ENCODE measurements at regions not wholly inside any gene's neighbourhood (a gene's known extent, or its start where the extent isn't known, plus 50 kb on each side); places are given as distances from the start of the nearest gene placed in this dataset.

DNA sequence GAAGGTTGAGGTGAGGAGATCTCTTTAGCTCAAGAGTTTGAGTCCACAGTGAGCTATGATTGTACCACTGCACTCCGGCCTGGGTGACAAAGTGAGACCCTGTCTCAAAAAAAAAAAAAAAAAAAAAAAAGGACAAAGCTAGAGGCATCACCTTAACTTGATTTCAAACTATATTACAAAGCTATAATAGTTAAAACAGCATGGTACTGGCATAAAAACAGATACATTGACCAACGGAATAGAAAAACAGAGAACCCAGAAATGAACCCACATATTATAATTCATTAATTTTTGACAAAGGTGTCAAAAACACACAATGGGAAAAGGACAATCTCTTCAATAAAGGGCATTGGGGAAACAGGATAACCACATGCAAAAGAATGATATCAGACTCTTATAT, 50.8 kb upstream of the MBOAT1 start:
- in situ Hi-C loops (cut with HindIII; ENCODE audit: low sequenced_read_pairs), result no loop called here

DNA sequence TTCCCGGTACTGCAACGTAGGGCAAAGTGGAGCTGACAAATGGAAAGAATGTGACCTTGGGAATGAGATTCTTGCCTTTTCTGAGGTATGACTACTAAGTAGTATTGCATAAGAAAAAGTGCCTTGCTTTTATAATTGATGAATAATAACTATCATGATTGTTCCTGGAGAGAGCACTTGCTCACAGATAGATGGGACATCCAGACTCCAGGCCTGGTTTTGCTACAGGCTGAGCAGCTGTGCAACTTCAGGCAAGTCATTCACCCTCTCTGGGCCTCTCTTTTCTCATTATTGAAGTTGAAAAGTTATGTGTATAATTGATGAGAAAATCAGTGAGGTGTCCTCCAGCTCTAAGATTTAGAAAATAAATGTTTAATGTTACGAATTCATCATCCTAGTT, 53.6 kb upstream of the MBOAT1 start:
- in situ Hi-C loops (cut with HindIII; ENCODE audit: low sequenced_read_pairs), result no loop called here

DNA sequence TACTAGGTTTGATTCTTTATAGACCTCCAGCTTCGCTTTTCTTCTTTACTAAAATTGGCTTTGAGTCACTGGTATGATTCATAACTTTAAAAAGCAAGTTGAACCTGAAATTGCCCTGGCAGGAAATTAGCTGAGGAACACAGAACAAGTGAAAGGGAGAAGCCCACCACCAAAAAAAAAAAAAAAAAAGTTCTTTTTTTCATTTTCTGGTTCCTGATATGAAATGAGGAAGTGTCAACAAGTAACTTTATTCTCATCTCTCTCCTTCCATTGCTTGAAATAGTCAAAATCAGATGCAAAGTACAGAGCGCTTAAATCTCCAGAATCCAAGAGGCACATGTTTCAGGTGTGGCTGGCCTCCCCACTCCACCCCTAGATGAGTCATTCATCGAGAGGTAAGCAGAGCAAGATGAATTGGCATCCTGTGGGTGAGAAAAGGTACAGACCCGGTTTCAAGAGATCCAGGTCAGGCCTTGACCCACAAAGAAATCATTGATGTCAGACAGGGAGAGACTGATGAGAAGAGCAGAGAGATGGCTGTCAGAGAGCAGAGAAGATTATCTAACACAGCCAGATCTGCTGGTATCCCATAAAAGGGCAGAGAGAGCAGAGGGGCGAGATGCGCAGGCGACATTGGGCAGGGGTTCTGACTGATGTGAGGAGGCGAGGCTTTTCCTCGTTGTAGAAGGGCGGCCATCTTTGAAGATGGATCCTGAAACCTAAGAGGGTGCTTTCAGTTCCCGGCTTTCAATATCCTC, 54.8 kb upstream of the MBOAT1 start:
- in situ Hi-C loops (cut with HindIII; ENCODE audit: low sequenced_read_pairs), result no loop called here

DNA sequence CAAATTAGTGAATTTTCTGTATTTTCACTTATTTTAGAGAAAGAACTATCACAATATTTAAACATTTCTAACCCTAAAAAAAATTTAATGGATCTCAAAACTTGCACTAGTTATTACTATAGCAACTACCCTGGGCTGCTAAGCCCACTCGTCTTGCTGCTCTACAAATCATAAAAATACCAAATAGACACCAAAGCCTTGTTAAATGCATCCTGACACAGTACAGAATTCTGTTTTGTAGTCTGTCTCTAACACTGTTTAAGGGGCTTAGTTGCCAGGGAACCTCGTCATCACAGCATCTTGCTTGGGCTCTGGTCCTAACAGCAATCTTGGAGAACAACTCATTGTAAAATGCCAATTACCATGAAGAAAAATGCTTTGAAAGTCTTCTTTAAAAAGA, 56.9 kb upstream of the MBOAT1 start:
- in situ Hi-C loops (cut with HindIII; ENCODE audit: low sequenced_read_pairs), result no loop called here

DNA sequence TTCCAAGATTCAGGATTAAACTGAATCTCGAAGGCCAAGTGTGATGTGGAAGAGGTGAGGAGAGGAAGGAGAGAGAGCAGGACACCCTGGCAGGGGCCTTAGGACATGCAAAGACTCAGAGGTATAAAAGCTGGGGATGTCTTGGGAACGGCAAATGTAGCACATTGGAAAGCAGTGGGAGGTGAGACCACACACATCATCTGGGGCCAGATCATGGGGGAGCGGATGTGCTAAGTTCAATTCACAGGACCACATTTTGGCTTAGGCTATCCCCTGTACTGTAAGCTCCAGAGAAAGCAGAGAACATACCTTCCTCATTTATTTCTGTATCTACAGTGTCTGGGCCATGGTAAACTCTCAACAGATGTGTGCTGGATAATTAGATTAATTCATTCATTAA, 59.5 kb upstream of the MBOAT1 start:
- in situ Hi-C loops (cut with HindIII; ENCODE audit: low sequenced_read_pairs), result no loop called here

DNA sequence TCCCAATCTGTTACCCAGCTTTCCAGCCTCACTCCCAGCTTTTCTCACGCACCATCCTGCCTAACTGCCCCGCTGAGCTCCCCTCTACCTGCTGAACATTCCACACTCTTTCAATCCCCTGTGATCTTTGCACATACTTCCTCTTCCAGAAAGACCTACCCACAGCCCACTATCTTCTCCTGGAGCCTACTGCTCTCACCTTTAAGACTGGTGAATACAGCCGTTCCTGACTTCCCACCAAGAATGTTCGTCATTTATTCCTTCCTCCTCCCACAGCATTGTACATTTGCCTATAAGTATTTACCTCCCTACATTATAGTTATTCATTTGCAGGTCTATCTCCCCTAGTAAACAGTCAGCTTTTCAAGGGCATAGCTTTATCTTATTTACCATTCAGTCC, 61.9 kb upstream of the MBOAT1 start:
- in situ Hi-C loops (cut with HindIII; ENCODE audit: low sequenced_read_pairs), result no loop called here

DNA sequence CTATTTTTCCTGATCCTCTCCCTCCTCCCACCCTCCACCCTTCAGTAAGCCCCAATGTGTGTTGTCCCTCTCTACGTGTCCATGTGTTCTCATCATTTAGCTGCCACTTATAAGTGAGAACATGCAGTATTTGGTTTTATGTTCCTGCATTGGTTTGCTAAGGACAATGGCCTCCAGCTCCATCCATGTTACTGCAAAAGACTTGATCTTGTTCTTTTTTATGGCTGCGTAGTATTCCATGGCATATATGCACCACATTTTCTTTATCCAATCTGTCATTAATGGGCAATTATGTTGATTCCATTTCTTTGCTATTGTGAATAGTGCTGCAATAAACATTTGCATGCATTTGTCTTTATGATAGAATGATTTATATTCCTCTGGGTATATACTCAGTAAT, 63.6 kb upstream of the MBOAT1 start:
- in situ Hi-C loops (cut with HindIII; ENCODE audit: low sequenced_read_pairs), result loop anchor here (5.0 kb wide), 1 partner anchor 36 kb away; no protein-coding TSS in a partner anchor

DNA sequence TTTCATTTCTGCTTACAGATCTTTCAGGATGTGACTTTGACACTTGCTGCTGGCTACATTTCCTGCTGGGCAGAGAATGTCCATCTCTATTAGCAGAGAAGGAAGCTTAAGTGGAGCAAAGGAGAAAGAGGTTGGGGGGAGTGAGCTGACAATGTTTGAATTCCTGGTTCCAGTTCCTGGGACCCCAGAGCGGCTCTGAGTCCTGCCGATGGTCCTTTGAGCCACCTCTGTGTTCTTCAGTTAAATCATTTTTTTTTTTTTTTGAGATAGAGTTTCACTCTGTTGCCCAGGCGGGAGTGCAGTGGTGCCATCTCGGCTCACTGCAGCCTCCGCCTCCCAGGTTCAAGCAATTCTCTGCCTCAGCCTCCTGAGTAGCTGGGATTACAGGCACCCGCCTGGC, 65.5 kb upstream of the MBOAT1 start:
- in situ Hi-C loops (cut with HindIII; ENCODE audit: low sequenced_read_pairs), result loop anchor here (5.0 kb wide), 1 partner anchor 35 kb away; no protein-coding TSS in a partner anchor

DNA sequence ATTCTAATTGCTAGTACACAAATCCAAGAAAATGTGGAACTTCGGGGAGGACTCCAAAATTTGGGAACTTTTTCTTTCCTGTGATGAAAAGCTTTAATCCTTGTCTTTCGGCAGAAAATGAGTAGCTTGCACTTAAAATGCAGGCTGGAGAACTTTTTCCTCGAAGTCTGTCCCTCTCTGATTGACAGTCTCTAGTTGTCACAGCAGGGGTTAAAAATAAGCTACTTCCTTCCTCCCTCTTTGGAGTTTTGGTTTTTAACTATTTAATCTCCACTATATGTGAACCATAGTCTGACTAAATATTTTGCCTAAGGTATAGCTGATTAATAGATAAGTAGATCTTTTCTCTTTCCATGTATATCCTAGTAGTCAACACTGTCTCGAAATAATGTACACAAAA, 66.8 kb upstream of the MBOAT1 start:
- in situ Hi-C loops (cut with HindIII; ENCODE audit: low sequenced_read_pairs), result loop anchor here (5.0 kb wide), 1 partner anchor 33 kb away; no protein-coding TSS in a partner anchor

DNA sequence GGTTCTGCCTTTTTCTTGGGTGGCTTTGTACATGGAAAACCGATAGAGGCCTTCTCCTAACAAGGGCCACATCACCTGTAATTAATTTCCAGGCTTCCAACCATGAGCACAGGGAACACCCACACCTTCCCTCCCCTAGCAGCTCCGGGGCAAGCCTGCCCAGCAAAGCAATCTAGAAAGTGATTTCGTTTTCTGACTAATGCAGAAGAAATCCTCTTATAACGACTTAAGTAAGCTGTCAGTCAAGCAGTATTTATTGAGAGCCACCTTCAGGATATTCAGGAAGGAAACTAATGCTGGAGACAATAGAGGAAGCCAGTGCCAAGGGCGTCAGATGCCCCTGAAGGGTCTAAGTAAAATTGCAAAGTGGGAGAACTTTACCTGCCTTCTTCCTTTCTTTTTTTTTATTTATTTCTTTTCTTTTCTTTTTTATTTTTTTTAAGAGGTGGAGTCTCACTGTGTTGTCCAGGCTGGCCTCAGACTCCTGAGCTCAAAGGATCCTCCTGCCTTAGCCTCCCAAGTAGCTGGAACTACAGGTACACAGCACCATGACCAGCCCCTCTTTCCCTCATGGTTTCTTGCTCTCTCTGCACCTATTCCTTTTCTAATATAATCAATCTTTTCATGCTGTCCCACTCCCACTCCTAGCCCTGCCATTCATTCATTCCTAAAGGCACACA, 67.5 kb upstream of the MBOAT1 start:
- in situ Hi-C loops (cut with HindIII; ENCODE audit: low sequenced_read_pairs), result loop anchor here (5.0 kb wide), 1 partner anchor 33 kb away; no protein-coding TSS in a partner anchor

DNA sequence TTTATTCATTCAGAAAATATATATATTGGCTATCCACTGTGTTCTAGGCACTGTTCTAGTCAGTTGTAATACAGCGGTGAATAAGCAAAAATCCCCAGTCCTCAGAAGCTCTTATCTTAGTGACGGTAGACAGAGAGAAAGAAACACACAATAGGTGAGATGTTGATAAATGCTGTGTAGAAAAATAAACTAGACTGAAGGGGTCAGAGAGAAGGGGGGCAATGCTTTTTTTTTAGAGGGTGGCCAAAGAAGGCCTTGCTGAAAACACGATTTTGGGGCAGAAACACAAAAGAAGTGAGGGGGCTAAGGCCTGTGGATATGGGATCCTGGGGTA, 68.0 kb upstream of the MBOAT1 start:
- in situ Hi-C loops (cut with HindIII; ENCODE audit: low sequenced_read_pairs), result no loop called here

DNA sequence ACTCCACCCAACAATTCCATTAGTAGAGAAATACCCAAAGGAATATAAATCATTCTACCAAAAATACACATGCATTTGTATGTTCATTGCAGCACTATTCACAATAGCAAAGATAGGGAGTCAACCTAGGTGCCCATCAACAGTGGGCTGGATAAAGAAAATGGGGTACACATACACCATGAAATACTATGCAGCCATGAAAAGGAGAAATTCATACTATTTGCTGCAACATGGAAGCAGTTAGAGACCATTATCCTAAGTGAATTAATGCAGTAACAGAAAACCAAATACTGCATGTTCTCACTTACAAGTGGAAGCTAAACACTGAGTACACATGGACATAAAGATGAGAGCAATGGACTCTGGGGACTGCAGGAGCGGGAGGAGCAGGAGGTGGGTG, 72.4 kb upstream of the MBOAT1 start:
- in situ Hi-C loops (cut with HindIII; ENCODE audit: low sequenced_read_pairs), result no loop called here

DNA sequence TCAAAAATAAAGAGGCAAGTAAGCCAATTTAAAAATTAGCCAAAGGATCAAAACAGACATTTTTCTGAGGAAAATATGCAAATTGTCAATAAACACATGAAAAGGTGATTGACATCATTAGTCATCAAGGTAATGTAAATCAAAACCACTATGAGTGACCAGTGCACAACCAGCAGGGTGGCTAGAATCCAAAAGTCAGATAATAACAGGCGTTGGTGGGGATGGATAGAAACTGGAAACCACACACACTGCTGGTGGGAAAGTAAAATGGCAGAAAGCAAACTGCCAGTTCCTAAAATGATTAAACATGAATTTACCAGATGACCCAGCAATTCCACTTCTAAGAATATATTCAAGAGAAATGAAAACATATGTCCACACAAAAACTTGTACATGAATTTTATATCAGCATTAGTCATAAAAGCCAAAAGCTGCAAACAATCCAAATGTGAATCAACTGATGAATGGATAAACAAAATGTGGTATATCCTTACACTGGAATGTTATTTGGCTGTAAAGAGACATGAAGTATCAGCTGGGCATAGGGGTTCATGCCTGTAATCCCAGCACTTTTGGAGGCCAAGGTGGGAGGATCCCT, 74.8 kb upstream of the MBOAT1 start:
- in situ Hi-C loops (cut with HindIII; ENCODE audit: low sequenced_read_pairs), result no loop called here

DNA sequence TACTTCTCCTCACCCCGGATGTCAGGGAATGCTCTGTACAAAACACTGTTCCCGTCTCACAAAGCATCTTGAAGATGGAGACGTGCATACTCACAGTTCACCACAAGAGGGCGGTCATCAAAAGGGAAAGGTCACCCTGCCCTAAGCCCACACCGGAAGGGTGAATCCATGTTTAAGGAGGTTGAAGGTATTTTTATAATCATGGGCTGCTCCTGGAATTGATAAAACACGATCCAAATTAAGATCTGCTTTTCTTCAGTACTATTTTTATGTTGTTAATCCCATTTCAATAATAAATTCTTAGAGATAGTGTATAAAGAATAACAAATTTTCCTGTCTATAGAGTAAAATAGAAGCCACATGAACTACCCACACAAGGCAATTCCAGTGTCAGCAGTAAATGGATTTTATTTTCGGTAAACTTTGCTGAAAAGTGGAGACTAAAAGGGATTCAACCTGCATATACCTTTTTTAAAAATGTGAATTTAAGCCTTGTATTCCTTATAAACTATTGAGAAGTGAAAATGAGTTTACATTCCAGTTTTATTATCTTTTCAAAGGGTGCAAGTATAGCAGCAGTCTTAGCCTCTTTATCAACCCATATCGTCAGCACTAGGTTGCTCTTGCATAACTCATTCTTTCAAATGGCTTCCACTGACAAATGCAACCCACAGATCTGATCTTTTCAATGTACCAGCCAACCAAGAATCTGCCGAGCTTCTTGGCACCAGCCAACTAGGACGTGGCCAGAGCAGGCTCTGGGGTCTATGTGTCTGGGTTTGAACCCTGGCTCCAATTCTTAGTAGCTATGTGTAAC, 79.7 kb upstream of the MBOAT1 start:
- in situ Hi-C loops (cut with HindIII; ENCODE audit: low sequenced_read_pairs), result no loop called here

DNA sequence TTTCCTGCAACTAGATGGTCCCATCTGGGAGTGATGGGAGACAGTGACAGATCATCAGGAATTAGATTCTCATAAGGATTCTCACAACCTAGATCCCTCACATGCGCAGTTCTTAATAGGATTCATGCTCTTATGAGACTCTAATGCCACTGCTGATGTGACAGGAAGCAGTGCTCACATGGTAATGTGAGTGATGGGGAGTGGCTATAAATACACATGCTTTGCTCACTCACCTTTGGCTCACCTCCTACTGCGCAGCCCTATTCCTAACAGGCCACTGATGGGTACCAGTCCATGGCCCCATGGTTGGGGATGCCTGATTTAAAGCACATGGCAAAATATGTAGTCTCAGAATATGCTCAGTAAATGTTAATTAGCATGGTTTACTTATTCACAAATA, 80.6 kb upstream of the MBOAT1 start:
- in situ Hi-C loops (cut with HindIII; ENCODE audit: low sequenced_read_pairs), result no loop called here

DNA sequence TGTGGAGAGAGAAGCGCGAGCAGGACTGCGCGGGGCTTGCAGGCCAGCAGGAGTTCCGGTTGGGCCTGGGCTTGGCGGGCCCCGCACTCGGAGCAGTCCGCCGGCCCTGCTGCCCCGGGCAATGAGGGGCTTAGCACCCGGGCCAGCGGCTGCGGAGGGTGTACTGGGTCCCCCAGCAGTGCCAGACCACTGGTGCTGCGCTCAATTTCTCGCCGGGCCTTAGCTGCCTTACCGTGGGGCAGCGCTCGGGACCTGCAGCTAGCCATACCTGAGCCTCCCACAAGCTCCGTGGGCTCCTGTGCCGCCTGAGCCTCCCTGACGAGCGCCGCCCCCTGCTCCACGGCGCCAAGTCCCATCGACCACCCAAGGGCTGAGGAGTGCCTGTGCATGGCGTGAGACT, 89.0 kb upstream of the MBOAT1 start:
- in situ Hi-C loops (cut with HindIII; ENCODE audit: low sequenced_read_pairs), result no loop called here

DNA sequence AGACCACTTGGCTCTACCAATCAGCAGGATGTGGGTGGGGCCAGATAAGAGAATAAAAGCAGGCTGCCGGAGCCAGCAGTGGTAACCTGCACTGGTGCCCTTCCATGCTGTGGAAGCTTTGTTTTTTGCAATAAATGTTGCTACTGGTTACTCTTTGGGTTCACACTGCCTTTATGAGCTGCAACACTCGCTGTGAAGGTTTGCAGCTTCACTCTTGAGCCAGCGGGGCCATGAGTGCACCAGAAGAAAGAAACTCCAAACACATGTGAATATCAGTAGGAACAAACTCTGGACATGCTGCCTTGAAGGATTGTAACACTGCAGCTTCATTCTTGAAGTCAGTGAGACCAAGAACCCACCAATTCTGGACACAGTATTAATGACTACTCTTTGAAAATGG, 89.9 kb upstream of the MBOAT1 start:
- in situ Hi-C loops (cut with HindIII; ENCODE audit: low sequenced_read_pairs), result no loop called here

DNA sequence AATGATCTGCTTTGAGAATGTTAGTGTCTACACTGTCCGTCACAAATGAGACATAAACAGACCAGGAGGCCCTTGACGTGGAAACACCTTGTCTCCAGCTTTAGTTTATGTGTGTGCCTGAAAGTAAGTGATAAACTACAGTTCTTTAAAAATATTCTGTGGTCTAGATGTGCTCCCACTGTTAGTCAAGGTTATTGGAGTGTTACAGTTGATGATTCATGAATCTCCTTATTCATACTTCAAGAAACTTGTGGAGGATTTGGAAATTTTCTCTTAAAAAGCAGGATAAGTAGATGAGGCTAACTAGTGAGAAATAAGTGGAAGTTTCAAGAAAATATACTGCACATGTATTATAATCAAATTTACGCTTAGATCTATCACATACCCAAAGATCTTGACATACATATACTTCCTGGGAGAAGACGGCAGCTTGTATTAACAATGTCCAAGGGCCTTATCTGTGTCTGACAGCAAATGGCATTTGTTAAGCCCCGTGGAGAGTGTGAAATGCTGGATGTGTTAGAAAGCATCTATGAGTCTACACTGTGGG, 90.5 kb upstream of the MBOAT1 start:
- in situ Hi-C loops (cut with HindIII; ENCODE audit: low sequenced_read_pairs), result no loop called here

DNA sequence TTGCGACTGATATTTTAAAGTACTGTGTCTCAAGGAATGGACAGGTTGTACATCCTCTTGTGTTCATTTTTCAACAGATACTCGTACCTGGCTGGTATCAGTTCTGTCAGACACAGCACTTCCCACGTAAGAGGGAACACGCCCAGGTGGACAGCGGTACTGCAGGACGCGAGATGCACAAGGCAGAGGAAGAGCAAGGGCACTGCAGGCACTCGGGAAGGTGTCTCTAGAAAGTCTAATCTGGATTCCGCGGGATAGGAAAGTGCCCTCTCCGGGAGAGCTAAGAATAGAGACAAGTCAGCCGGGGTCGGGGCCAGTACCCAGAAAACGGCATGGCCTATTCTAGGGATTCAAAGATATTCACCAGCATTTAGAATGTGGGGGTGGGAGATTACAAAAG, 94.2 kb upstream of the MBOAT1 start:
- in situ Hi-C loops (cut with HindIII; ENCODE audit: low sequenced_read_pairs), result no loop called here

DNA sequence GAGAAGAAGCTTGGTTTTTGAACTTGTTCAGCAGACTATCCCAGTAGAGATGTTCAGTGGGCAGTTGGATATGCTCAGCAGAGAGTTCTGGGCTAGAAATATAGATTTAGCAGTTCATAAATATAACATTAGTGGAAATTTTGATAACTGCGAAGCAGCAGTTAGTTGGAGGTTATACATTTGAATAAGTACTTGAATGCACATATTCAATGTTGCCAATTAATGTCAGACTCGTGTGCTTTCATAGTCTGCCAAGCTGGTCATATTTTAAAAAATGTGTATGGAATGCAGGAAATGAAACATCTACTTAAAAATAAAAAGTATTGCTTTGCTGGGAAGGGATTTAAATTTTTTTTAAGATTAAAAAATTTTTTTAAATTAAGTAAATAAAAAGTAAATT, 92.5 kb upstream of the E2F3 start:
- in situ Hi-C loops (cut with HindIII; ENCODE audit: low sequenced_read_pairs), result no loop called here

DNA sequence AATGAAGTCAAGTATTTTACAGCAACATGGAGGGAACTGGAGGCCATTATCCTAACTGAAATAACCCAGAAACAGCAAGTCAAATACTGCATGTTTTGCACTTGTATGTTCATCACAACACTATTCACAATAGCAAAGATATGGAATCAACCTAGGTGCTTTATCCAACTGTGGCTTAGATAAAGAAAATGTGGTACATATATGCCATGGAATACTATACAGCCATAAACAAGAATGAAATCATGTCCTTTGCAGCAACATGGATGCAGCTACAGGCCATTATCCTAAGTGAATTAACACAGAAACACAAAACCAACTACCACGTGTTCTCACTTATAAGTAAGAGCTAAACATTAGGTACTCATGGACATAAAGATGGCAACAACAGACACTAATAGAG, 91.5 kb upstream of the E2F3 start:
- in situ Hi-C loops (cut with HindIII; ENCODE audit: low sequenced_read_pairs), result loop anchor here (5.0 kb wide), 1 partner anchor 33 kb away; no protein-coding TSS in a partner anchor
